ENCODE measurements at regions not wholly inside any gene's neighbourhood (a gene's known extent, or its start where the extent isn't known, plus 50 kb on each side); places are given as distances from the start of the nearest gene placed in this dataset.

GRCh38 chr4:116500225-116500624, 585.2 kb downstream of the TRAM1L1 start:
- H3K27me3 ChIP-seq (ENCODE audit: control insufficient read depth, insufficient read depth, low read length, poor library complexity, severe bottlenecking), result no peaks in the 10 kb centered on the region
- no peaks in the 10 kb centered on the region for H3K4me1 ChIP-seq (ENCODE audit: control insufficient read depth, insufficient read depth, low read length)
- WGBS, 2 experiments, result 82 to 97% methylated on average over 2 of the region's 2 CpGs
- no peaks in the 10 kb centered on the region for H3K9me3 ChIP-seq (ENCODE audit: control insufficient read depth, low read length)
- H3K27ac ChIP-seq (ENCODE audit: insufficient read depth, low read depth, low read length, poor library complexity, severe bottlenecking), result no peak overlapping the region
- no peak overlapping the region for H3K4me3 ChIP-seq (ENCODE audit: insufficient read depth, low read depth, low read length)
- H3K36me3 ChIP-seq (ENCODE audit: control insufficient read depth, insufficient read depth, low read length), result no peaks in the 10 kb centered on the region

DNA sequence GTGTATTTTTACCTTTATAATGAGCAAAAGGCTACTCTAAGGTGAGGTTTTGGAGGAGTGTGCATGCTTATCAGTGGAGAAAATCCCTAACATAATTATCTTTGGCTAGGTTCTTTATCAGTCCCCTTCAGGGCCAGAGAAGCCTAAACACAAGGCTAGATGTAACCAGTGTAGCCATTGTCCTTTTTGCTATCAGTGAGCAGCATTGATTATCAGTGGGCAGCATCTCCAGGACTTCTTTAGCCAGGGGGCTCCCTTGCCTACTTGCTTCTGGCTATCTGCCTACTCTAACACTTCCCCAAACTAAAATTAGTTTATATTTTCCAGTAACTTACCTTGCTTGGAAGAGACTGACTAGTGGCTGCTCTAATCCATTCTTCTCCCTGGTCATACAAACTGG, 595.6 kb downstream of the TRAM1L1 start:
- no peak overlapping the region for H3K4me3 ChIP-seq (ENCODE audit: insufficient read depth, low read depth, low read length)
- H3K27me3 ChIP-seq (ENCODE audit: control insufficient read depth, insufficient read depth, low read length, poor library complexity, severe bottlenecking), result no peaks in the 10 kb centered on the region
- no peaks in the 10 kb centered on the region for H3K9me3 ChIP-seq (ENCODE audit: control insufficient read depth, low read length)
- H3K36me3 ChIP-seq (ENCODE audit: control insufficient read depth, insufficient read depth, low read length), result no peaks in the 10 kb centered on the region
- no peak overlapping the region for H3K27ac ChIP-seq (ENCODE audit: insufficient read depth, low read depth, low read length, poor library complexity, severe bottlenecking)
- no peaks in the 10 kb centered on the region for H3K4me1 ChIP-seq (ENCODE audit: control insufficient read depth, insufficient read depth, low read length)

DNA sequence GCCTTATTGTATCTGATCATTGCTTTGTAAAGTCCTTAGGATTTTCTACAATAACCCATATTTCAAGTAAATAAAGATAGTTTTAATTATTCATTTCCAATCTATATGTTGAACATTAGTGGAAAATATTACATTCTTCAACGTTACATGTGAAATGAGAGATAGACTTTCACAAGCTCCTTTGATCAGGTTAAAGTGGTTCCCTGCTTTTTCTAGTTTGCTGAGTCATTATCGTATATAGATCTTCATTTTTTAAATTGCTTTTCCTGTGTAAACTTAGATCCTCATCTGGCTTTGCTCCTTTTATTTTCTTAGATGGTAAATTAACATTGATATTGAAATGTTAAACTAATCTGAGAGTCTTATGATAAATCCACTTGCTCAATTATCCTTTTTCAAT, 599.0 kb downstream of the TRAM1L1 start:
- H3K36me3 ChIP-seq (ENCODE audit: control insufficient read depth, insufficient read depth, low read length), result no peaks in the 10 kb centered on the region
- H3K4me3 ChIP-seq (ENCODE audit: insufficient read depth, low read depth, low read length), result no peak overlapping the region
- no peaks in the 10 kb centered on the region for H3K4me1 ChIP-seq (ENCODE audit: control insufficient read depth, insufficient read depth, low read length)
- no peak overlapping the region for H3K27ac ChIP-seq (ENCODE audit: insufficient read depth, low read depth, low read length, poor library complexity, severe bottlenecking)
- H3K27me3 ChIP-seq (ENCODE audit: control insufficient read depth, insufficient read depth, low read length, poor library complexity, severe bottlenecking), result no peaks in the 10 kb centered on the region
- no peaks in the 10 kb centered on the region for H3K9me3 ChIP-seq (ENCODE audit: control insufficient read depth, low read length)
- 92 to 100% methylated on average over 1 of the region's 2 CpGs for WGBS, 2 experiments

GRCh38 chr4:116480546-116480945, 604.8 kb downstream of the TRAM1L1 start:
- H3K27me3 ChIP-seq (ENCODE audit: control insufficient read depth, insufficient read depth, low read length, poor library complexity, severe bottlenecking), result no peaks in the 10 kb centered on the region
- no peaks in the 10 kb centered on the region for H3K4me1 ChIP-seq (ENCODE audit: control insufficient read depth, insufficient read depth, low read length)
- H3K4me3 ChIP-seq (ENCODE audit: insufficient read depth, low read depth, low read length), result no peak overlapping the region
- no peak overlapping the region for H3K27ac ChIP-seq (ENCODE audit: insufficient read depth, low read depth, low read length, poor library complexity, severe bottlenecking)
- 90 to 94% methylated on average over 3 of the region's 3 CpGs for WGBS, 2 experiments
- no peaks in the 10 kb centered on the region for H3K9me3 ChIP-seq (ENCODE audit: control insufficient read depth, low read length)
- no peaks in the 10 kb centered on the region for H3K36me3 ChIP-seq (ENCODE audit: control insufficient read depth, insufficient read depth, low read length)

- no peaks in the 10 kb centered on the region for H3K27me3 ChIP-seq (ENCODE audit: control insufficient read depth, insufficient read depth, low read length, poor library complexity, severe bottlenecking)
Observed at GRCh38 chr4:116478343-116478742, 607.0 kb downstream of the TRAM1L1 start.

DNA sequence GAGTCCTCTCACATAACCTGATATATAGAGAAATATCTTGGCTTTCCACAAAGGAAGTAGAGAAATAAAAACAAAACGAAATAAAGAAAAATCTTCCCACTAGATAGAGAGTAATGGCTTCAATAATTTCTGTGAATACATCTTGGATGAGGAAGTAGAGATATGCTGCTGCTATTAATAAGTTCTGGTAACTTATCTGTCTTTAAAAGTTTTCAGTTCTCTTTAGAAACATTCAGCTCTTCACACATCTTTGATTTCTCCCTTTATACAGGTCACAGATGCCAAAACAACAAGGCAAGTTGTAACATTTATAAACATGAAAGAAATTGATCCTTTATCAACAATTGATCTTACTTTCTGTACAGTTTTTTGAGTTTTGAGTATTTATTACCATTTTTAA, 615.8 kb downstream of the TRAM1L1 start:
- H3K4me3 ChIP-seq (ENCODE audit: insufficient read depth, low read depth, low read length), result no peak overlapping the region
- no peaks in the 10 kb centered on the region for H3K4me1 ChIP-seq (ENCODE audit: control insufficient read depth, insufficient read depth, low read length)
- no peaks in the 10 kb centered on the region for H3K9me3 ChIP-seq (ENCODE audit: control insufficient read depth, low read length)
- no peaks in the 10 kb centered on the region for H3K36me3 ChIP-seq (ENCODE audit: control insufficient read depth, insufficient read depth, low read length)
- H3K27ac ChIP-seq (ENCODE audit: insufficient read depth, low read depth, low read length, poor library complexity, severe bottlenecking), result no peak overlapping the region
- no peaks in the 10 kb centered on the region for H3K27me3 ChIP-seq (ENCODE audit: control insufficient read depth, insufficient read depth, low read length, poor library complexity, severe bottlenecking)
- WGBS, 2 experiments, result no CpG with 5 or more reads among the region's 1 CpG

More at GRCh38 chr4:116478343-116478742, 607.0 kb downstream of the TRAM1L1 start:
- Histone ChIP-seq H3K4me3 (ENCODE audit: insufficient read depth, low read depth, low read length) (no peak overlapping the region), H3K4me1 (ENCODE audit: control insufficient read depth, insufficient read depth, low read length) (no peaks in the 10 kb centered on the region), H3K9me3 (ENCODE audit: control insufficient read depth, low read length) (no peaks in the 10 kb centered on the region), H3K27ac (ENCODE audit: insufficient read depth, low read depth, low read length, poor library complexity, severe bottlenecking) (no peak overlapping the region), H3K36me3 (ENCODE audit: control insufficient read depth, insufficient read depth, low read length) (no peaks in the 10 kb centered on the region)
- WGBS, 2 experiments, result 95 to 96% methylated on average over 10 of the region's 10 CpGs

DNA sequence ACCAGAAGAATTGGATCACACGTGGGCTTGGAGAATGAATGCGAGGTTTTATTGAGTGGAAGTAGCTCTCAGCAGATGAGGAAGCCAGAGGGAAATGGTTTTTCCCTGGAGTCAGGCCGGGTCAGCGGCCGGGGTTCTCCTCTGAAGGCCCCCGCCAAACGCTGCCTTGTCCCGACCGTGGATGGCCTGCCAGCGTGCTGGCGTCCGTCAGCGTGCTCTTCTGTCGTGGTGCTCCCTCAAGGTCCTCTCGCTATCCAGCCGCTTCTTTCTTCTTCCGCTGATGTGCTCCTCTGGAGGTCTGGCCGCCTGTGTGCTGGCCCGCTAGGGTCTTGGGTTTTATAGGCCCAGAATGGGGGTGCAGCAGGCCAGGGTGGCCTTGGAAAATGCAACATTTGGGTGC, 632.2 kb downstream of the TRAM1L1 start:
- WGBS, 2 experiments, result 94 to 95% methylated on average over 19 of the region's 19 CpGs
- H3K9me3 ChIP-seq (ENCODE audit: control insufficient read depth, low read length), result no peaks in the 10 kb centered on the region
- no peaks in the 10 kb centered on the region for H3K36me3 ChIP-seq (ENCODE audit: control insufficient read depth, insufficient read depth, low read length)
- no peak overlapping the region for H3K27ac ChIP-seq (ENCODE audit: insufficient read depth, low read depth, low read length, poor library complexity, severe bottlenecking)
- H3K4me3 ChIP-seq (ENCODE audit: insufficient read depth, low read depth, low read length), result no peak overlapping the region
- H3K27me3 ChIP-seq (ENCODE audit: control insufficient read depth, insufficient read depth, low read length, poor library complexity, severe bottlenecking), result no peaks in the 10 kb centered on the region
- no peaks in the 10 kb centered on the region for H3K4me1 ChIP-seq (ENCODE audit: control insufficient read depth, insufficient read depth, low read length)

DNA sequence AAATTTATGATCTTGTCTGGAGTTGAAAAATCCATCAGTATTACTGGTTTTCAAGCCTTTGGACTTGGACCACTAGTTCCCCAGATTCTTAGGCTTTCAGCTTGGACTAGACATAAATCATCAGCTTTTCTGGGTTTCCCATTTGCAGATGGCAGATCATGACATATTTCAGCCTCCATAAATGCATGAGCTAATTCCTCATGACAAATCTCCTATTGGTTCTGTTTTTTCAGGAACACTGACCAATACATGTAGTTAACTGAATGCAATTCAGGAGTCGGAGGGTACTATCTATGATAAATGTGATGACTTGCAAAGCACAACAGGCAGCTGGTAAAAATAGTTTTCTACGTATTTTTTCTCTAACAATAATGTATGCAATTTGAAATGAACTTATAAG, 635.6 kb downstream of the TRAM1L1 start:
- no peaks in the 10 kb centered on the region for H3K27me3 ChIP-seq (ENCODE audit: control insufficient read depth, insufficient read depth, low read length, poor library complexity, severe bottlenecking)
- H3K4me3 ChIP-seq (ENCODE audit: insufficient read depth, low read depth, low read length), result no peak overlapping the region
- no peak overlapping the region for H3K27ac ChIP-seq (ENCODE audit: insufficient read depth, low read depth, low read length, poor library complexity, severe bottlenecking)
- no peaks in the 10 kb centered on the region for H3K36me3 ChIP-seq (ENCODE audit: control insufficient read depth, insufficient read depth, low read length)
- no peaks in the 10 kb centered on the region for H3K9me3 ChIP-seq (ENCODE audit: control insufficient read depth, low read length)
- no peaks in the 10 kb centered on the region for H3K4me1 ChIP-seq (ENCODE audit: control insufficient read depth, insufficient read depth, low read length)
- WGBS, 2 experiments, result 94% methylated on average over 2 of the region's 2 CpGs; no CpG with 5 or more reads in 1 of the 2 experiments

DNA sequence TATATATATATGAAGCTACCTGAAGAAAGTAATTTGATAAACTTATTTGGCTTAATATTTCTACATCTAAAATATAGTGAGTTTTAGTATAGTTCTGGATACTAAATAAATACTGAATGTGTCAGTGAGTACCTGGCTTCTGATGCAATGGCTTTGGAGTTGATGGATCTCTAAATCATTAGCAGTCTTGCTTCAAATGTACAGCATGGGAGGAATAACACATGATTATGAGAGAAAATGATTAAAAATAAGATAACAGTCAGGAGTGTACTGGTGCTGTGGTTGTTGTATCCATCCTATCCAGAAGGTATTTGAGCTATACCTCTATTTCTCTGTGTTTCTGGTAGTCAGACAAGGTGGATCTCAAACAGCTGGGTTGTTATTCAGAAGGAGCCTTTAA, 641.3 kb downstream of the TRAM1L1 start:
- H3K36me3 ChIP-seq (ENCODE audit: control insufficient read depth, insufficient read depth, low read length), result no peaks in the 10 kb centered on the region
- no peaks in the 10 kb centered on the region for H3K27me3 ChIP-seq (ENCODE audit: control insufficient read depth, insufficient read depth, low read length, poor library complexity, severe bottlenecking)
- H3K27ac ChIP-seq (ENCODE audit: insufficient read depth, low read depth, low read length, poor library complexity, severe bottlenecking), result no peak overlapping the region
- no peaks in the 10 kb centered on the region for H3K4me1 ChIP-seq (ENCODE audit: control insufficient read depth, insufficient read depth, low read length)
- no peaks in the 10 kb centered on the region for H3K9me3 ChIP-seq (ENCODE audit: control insufficient read depth, low read length)
- H3K4me3 ChIP-seq (ENCODE audit: insufficient read depth, low read depth, low read length), result no peak overlapping the region

DNA sequence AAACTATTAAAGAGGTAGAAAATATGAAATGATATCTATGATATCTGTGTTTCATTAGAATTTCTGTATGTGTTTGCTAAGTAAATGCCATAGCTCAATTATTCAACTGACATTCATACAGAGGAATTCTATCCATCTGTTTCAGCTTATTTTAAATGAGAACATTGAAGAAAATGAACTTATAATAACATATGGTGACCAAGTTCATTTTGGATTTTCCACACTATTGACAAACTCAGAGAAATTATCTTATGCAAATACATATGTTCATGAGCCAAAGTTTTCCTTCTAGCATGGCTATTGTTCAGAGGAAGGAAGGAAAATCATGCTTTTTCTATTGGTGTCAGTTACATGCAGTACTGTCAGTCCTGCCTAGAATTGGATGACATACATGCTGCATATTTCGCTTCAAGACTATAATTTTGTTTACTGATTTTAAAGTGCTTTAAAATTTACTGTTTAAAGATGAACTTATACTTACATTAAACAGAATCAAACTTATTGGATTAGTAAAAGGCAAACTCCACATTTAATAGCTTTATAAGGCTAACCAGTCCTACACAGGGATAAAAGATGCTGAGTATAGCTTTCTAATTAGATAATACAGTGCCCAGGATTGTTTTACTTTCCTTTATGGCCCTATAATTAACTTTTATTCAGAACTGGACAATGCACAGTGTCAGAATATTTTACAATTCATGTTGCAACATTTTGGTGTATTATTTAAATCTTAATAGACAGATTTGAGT, 646.2 kb downstream of the TRAM1L1 start:
- Histone ChIP-seq H3K4me3 (ENCODE audit: insufficient read depth, low read depth, low read length) (no peak overlapping the region), H3K4me1 (ENCODE audit: control insufficient read depth, insufficient read depth, low read length) (no peaks in the 10 kb centered on the region), H3K27me3 (ENCODE audit: control insufficient read depth, insufficient read depth, low read length, poor library complexity, severe bottlenecking) (no peaks in the 10 kb centered on the region), H3K27ac (ENCODE audit: insufficient read depth, low read depth, low read length, poor library complexity, severe bottlenecking) (no peak overlapping the region), H3K36me3 (ENCODE audit: control insufficient read depth, insufficient read depth, low read length) (no peaks in the 10 kb centered on the region), H3K9me3 (ENCODE audit: control insufficient read depth, low read length) (no peaks in the 10 kb centered on the region)
- 100% methylated on average over 1 of the region's 1 CpG; no CpG with 5 or more reads in 1 of the 2 experiments for WGBS, 2 experiments

- Histone ChIP-seq H3K27ac (ENCODE audit: insufficient read depth, low read depth, low read length, poor library complexity, severe bottlenecking) (no peak overlapping the region), H3K36me3 (ENCODE audit: control insufficient read depth, insufficient read depth, low read length) (no peaks in the 10 kb centered on the region), H3K4me3 (ENCODE audit: insufficient read depth, low read depth, low read length) (no peak overlapping the region), H3K4me1 (ENCODE audit: control insufficient read depth, insufficient read depth, low read length) (no peaks in the 10 kb centered on the region), H3K9me3 (ENCODE audit: control insufficient read depth, low read length) (no peaks in the 10 kb centered on the region), H3K27me3 (ENCODE audit: control insufficient read depth, insufficient read depth, low read length, poor library complexity, severe bottlenecking) (no peaks in the 10 kb centered on the region)
- 81 to 100% methylated on average over 1 to 2 of the region's 2 CpGs for WGBS, 2 experiments
Observed at GRCh38 chr4:116438417-116438816, 647.0 kb downstream of the TRAM1L1 start.

All from ectodermal cell (in vitro differentiated cells).